Keratinocyte (primary cell): ENCODE measurements at regions not wholly inside any gene's neighbourhood (a gene's known extent, or its start where the extent isn't known, plus 50 kb on each side); places are given as distances from the start of the nearest gene placed in this dataset.

Experiments
- EZH2 ChIP-seq: IDR thresholded peaks from one replicate; pipeline ENCODE4 v1.6.1; 2012; ENCODE audit warnings: inconsistent platforms, mild to moderate bottlenecking, low read length, moderate library complexity
- TF ChIP-seq, protein P1 (sequence below), 3 experiments: IDR thresholded peaks in 1 of 3; conservative IDR thresholded peaks in 1 of 3; optimal IDR thresholded peaks in 1 of 3; 2 replicates in 2 of 3; 3 replicates in 1 of 3; pipeline versions ENCODE3 to v1.5.1; 2011; ENCODE audit warnings: low read length in 3 of 3, mild to moderate bottlenecking in 3 of 3, moderate library complexity in 2 of 3, control low read depth in 1 of 3, inconsistent platforms in 1 of 3; ENCODE audit not compliant: insufficient read depth in 2 of 3; ENCODE audit errors: extremely low read depth in 1 of 3

DNA sequence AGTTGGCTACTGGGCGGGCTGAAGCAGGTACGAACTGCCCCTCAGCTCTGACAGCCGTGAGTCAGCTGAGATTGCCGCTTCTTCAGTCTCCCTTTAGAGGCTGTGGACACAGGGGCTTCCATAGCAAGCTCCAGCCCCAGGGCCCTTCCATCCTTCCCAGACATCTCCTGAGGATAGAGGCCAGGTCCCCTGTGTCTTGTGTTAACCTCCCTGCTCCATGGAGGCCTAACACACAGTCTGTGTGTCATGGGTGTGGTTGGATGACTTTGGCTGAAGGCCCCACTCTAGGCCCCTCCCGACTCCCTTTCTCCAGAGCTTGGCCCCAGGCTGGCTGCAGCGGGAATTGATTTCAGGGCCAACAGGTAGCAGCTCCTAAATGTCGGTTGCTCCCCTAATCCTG lies 116.1 kb upstream of the TLE3 start:
- TF ChIP-seq EZH2: no peak
- TF ChIP-seq, protein P1, sequence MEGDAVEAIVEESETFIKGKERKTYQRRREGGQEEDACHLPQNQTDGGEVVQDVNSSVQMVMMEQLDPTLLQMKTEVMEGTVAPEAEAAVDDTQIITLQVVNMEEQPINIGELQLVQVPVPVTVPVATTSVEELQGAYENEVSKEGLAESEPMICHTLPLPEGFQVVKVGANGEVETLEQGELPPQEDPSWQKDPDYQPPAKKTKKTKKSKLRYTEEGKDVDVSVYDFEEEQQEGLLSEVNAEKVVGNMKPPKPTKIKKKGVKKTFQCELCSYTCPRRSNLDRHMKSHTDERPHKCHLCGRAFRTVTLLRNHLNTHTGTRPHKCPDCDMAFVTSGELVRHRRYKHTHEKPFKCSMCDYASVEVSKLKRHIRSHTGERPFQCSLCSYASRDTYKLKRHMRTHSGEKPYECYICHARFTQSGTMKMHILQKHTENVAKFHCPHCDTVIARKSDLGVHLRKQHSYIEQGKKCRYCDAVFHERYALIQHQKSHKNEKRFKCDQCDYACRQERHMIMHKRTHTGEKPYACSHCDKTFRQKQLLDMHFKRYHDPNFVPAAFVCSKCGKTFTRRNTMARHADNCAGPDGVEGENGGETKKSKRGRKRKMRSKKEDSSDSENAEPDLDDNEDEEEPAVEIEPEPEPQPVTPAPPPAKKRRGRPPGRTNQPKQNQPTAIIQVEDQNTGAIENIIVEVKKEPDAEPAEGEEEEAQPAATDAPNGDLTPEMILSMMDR (optimal IDR thresholded peaks at IDR 0.05 in 1 of 3, IDR thresholded peaks at IDR 0.05 in 1 of 3, conservative IDR thresholded peaks at IDR 0.05 in 1 of 3; ENCODE audit: extremely low read depth in 1 of 3, insufficient read depth in 2 of 3, low read length in 3 of 3): no peak
